ENCODE measurements at regions not wholly inside any gene's neighbourhood (a gene's known extent, or its start where the extent isn't known, plus 50 kb on each side); places are given as distances from the start of the nearest gene placed in this dataset.
"Not testable (repeated sequence)": the region's sequence is repeated elsewhere in the genome, so short reads cannot be mapped to it uniquely, and the experiment has no call there.

GRCh38 chr14:25685004-25685403 lies 635.1 kb upstream of the STXBP6 start:
- H3K36me3 ChIP-seq (ENCODE audit: low read length): no peaks in the 10 kb centered on the region
- no peak for TF ChIP-seq EZH2phosphoT487 (conservative IDR thresholded peaks at IDR 0.05; ENCODE audit: low read length)
- no peak for TF ChIP-seq CTCF (IDR thresholded peaks at IDR 0.05; ENCODE audit: insufficient read depth, low read length, poor library complexity, severe bottlenecking)
- H3K27me3 ChIP-seq (ENCODE audit: low read length): no peaks in the 10 kb centered on the region
- no peak overlapping the region for H3K9ac ChIP-seq (ENCODE audit: low read length)
- no peaks in the 10 kb centered on the region for H3K79me2 ChIP-seq (ENCODE audit: insufficient read depth, low read length)
- H3K4me2 ChIP-seq (ENCODE audit: low read depth, low read length, poor library complexity, severe bottlenecking): no peak overlapping the region
- no peak overlapping the region for H3K27ac ChIP-seq (ENCODE audit: low read depth, low read length)
- H4K20me1 ChIP-seq (ENCODE audit: low read depth, low read length): no peaks in the 10 kb centered on the region
- no peaks in the 10 kb centered on the region; the same call in 1 of the 2 replicates for H3K9me3 ChIP-seq (ENCODE audit: insufficient read depth, low read length)
- H3F3A ChIP-seq (ENCODE audit: insufficient read depth): no peaks in the 10 kb centered on the region
- H2AFZ ChIP-seq (ENCODE audit: low read depth, low read length, severe bottlenecking): no peak overlapping the region
- H3K9me2 ChIP-seq (replicated peaks; ENCODE audit: insufficient read depth, low read length): no peaks in the 10 kb centered on the region
- H3K4me3 ChIP-seq (ENCODE audit: insufficient read depth, low read length, poor library complexity, severe bottlenecking): no peak overlapping the region

GRCh38 chr14:25680934-25681333 lies 631.0 kb upstream of the STXBP6 start:
- Histone ChIP-seq H2AFZ (ENCODE audit: low read depth, low read length, severe bottlenecking) (no peak overlapping the region), H3K4me2 (ENCODE audit: low read depth, low read length, poor library complexity, severe bottlenecking) (no peak overlapping the region), H3K36me3 (ENCODE audit: low read length) (no peaks in the 10 kb centered on the region), H3K27me3 (ENCODE audit: low read length) (no peaks in the 10 kb centered on the region), H3K9me3 (ENCODE audit: insufficient read depth, low read length) (no peaks in the 10 kb centered on the region), H3K79me2 (ENCODE audit: insufficient read depth, low read length) (no peaks in the 10 kb centered on the region), H3K9me2 (replicated peaks; ENCODE audit: insufficient read depth, low read length) (no peaks in the 10 kb centered on the region), H3F3A (ENCODE audit: insufficient read depth) (no peaks in the 10 kb centered on the region), H3K9ac (ENCODE audit: low read length) (no peak overlapping the region), H4K20me1 (ENCODE audit: low read depth, low read length) (no peaks in the 10 kb centered on the region), H3K4me3 (ENCODE audit: insufficient read depth, low read length, poor library complexity, severe bottlenecking) (no peak overlapping the region), H3K27ac (ENCODE audit: low read depth, low read length) (no peak overlapping the region)
- TF ChIP-seq EZH2phosphoT487 (conservative IDR thresholded peaks at IDR 0.05; ENCODE audit: low read length) (no peak), CTCF (IDR thresholded peaks at IDR 0.05; ENCODE audit: insufficient read depth, low read length, poor library complexity, severe bottlenecking) (no peak)

- H3K27ac ChIP-seq (ENCODE audit: low read depth, low read length); H2AFZ ChIP-seq (ENCODE audit: low read depth, low read length, severe bottlenecking); H3K9ac ChIP-seq (ENCODE audit: low read length); H3K9me3 ChIP-seq (ENCODE audit: insufficient read depth, low read length); H3K4me3 ChIP-seq (ENCODE audit: insufficient read depth, low read length, poor library complexity, severe bottlenecking); H3K27me3 ChIP-seq (ENCODE audit: low read length); H3K4me2 ChIP-seq (ENCODE audit: low read depth, low read length, poor library complexity, severe bottlenecking); H3K36me3 ChIP-seq (ENCODE audit: low read length); H3K79me2 ChIP-seq (ENCODE audit: insufficient read depth, low read length); H4K20me1 ChIP-seq (ENCODE audit: low read depth, low read length); H3K9me2 ChIP-seq (replicated peaks; ENCODE audit: insufficient read depth, low read length); H3F3A ChIP-seq (ENCODE audit: insufficient read depth): not testable (repeated sequence)
Measured at GRCh38 chr14:25680511-25680910, 630.6 kb upstream of the STXBP6 start.

GRCh38 chr14:25677111-25677510 lies 627.2 kb upstream of the STXBP6 start:
- H3K9me3 ChIP-seq (ENCODE audit: insufficient read depth, low read length): no peaks in the 10 kb centered on the region
- H3K27ac ChIP-seq (ENCODE audit: low read depth, low read length): no peak overlapping the region
- no peak overlapping the region for H3K9ac ChIP-seq (ENCODE audit: low read length)
- no peaks in the 10 kb centered on the region for H3K79me2 ChIP-seq (ENCODE audit: insufficient read depth, low read length)
- H3K4me2 ChIP-seq (ENCODE audit: low read depth, low read length, poor library complexity, severe bottlenecking): no peak overlapping the region
- H2AFZ ChIP-seq (ENCODE audit: low read depth, low read length, severe bottlenecking): no peak overlapping the region
- H4K20me1 ChIP-seq (ENCODE audit: low read depth, low read length): no peaks in the 10 kb centered on the region
- H3K36me3 ChIP-seq (ENCODE audit: low read length): no peaks in the 10 kb centered on the region
- TF ChIP-seq EZH2phosphoT487 (conservative IDR thresholded peaks at IDR 0.05; ENCODE audit: low read length): no peak
- TF ChIP-seq CTCF (IDR thresholded peaks at IDR 0.05; ENCODE audit: insufficient read depth, low read length, poor library complexity, severe bottlenecking): no peak
- no peaks in the 10 kb centered on the region for H3F3A ChIP-seq (ENCODE audit: insufficient read depth)
- H3K27me3 ChIP-seq (ENCODE audit: low read length): no peaks in the 10 kb centered on the region
- H3K4me3 ChIP-seq (ENCODE audit: insufficient read depth, low read length, poor library complexity, severe bottlenecking): no peak overlapping the region
- no peaks in the 10 kb centered on the region for H3K9me2 ChIP-seq (replicated peaks; ENCODE audit: insufficient read depth, low read length)
